ENCODE measurements at regions not wholly inside any gene's neighbourhood (a gene's known extent, or its start where the extent isn't known, plus 50 kb on each side); places are given as distances from the start of the nearest gene placed in this dataset.

DNA sequence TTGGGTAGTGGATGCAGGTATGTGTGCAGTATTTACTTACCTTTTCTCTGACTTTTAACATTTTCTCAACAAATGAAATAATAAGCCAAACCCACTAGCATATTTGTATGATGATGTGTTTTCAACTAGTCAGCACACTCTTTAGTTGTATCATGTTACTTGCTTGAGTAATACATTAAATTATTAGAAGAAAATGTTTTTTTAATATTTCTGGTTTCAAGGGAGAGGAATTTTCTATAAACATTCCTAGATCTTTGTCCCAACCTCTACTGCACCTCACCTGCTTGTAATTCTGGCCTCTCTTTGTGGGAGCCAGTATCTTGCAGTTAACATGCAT lies 161.8 kb upstream of the CBLB start:
- Histone ChIP-seq H3K9me3 (ENCODE audit: control insufficient read depth, insufficient read depth, low read length) (no peaks in the 10 kb centered on the region), H3K4me3 (ENCODE audit: low read depth, low read length) (no peak overlapping the region), H3K27me3 (ENCODE audit: control insufficient read depth, insufficient read depth, low read length) (no peaks in the 10 kb centered on the region), H3K27ac (ENCODE audit: low read depth, low read length) (no peak overlapping the region)
- ChIA-PET CTCF (no interaction called here), POLR2A (no interaction called here)
- no peak for DNase-seq (ENCODE audit: low read depth, low spot score)
- TF ChIP-seq, protein P1, sequence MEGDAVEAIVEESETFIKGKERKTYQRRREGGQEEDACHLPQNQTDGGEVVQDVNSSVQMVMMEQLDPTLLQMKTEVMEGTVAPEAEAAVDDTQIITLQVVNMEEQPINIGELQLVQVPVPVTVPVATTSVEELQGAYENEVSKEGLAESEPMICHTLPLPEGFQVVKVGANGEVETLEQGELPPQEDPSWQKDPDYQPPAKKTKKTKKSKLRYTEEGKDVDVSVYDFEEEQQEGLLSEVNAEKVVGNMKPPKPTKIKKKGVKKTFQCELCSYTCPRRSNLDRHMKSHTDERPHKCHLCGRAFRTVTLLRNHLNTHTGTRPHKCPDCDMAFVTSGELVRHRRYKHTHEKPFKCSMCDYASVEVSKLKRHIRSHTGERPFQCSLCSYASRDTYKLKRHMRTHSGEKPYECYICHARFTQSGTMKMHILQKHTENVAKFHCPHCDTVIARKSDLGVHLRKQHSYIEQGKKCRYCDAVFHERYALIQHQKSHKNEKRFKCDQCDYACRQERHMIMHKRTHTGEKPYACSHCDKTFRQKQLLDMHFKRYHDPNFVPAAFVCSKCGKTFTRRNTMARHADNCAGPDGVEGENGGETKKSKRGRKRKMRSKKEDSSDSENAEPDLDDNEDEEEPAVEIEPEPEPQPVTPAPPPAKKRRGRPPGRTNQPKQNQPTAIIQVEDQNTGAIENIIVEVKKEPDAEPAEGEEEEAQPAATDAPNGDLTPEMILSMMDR (IDR thresholded peaks at IDR 0.05; ENCODE audit: low read depth, low read length): no peak

GRCh38 chr3:106032479-106032878 lies 163.7 kb upstream of the CBLB start:
- no peak overlapping the region for H3K27ac ChIP-seq (ENCODE audit: low read depth, low read length)
- POLR2A ChIA-PET: no interaction called here
- CTCF ChIA-PET: no interaction called here
- no peak overlapping the region for H3K4me3 ChIP-seq (ENCODE audit: low read depth, low read length)
- no peak for DNase-seq (ENCODE audit: low read depth, low spot score)
- H3K9me3 ChIP-seq (ENCODE audit: control insufficient read depth, insufficient read depth, low read length): no peaks in the 10 kb centered on the region
- TF ChIP-seq, protein P1 (IDR thresholded peaks at IDR 0.05; ENCODE audit: low read depth, low read length): no peak
- no peaks in the 10 kb centered on the region for H3K27me3 ChIP-seq (ENCODE audit: control insufficient read depth, insufficient read depth, low read length)

- Histone ChIP-seq H3K27me3 (ENCODE audit: control insufficient read depth, insufficient read depth, low read length) (no peaks in the 10 kb centered on the region), H3K4me3 (ENCODE audit: low read depth, low read length) (no peak overlapping the region), H3K9me3 (ENCODE audit: control insufficient read depth, insufficient read depth, low read length) (no peaks in the 10 kb centered on the region), H3K27ac (ENCODE audit: low read depth, low read length) (no peak overlapping the region)
- ChIA-PET POLR2A (no interaction called here), CTCF (no interaction called here)
- DNase-seq (ENCODE audit: low read depth, low spot score): no peak
- TF ChIP-seq, protein P1 (IDR thresholded peaks at IDR 0.05; ENCODE audit: low read depth, low read length): no peak
These were observed 164.8 kb upstream of the CBLB start for GRCh38 chr3:106033654-106034053.

DNA sequence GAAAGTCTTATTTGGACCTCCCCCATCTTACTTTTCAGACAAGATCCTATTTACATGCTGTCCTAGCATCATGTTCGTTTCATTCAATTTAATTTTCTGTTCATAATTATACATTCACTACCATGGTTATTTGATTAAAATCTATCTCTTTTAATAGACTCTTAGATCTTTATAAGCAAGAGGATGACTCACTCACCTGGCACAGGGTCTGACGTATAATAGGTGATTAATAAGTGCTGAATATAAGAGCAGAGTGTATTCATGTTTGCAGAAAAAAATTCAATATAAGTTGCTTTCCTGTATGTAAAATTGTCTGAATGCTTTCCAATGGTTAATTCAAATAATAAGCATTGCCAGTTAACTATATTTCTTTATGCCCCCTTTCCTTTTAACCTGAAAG lies 165.5 kb upstream of the CBLB start:
- no peaks in the 10 kb centered on the region for H3K9me3 ChIP-seq (ENCODE audit: control insufficient read depth, insufficient read depth, low read length)

GRCh38 chr3:106035619-106036018 lies 166.8 kb upstream of the CBLB start:
- POLR2A ChIA-PET: no interaction called here

More for the DNA sequence above, 165.5 kb upstream of the CBLB start:
- TF ChIP-seq, protein P1 (IDR thresholded peaks at IDR 0.05; ENCODE audit: low read depth, low read length): no peak
- Histone ChIP-seq H3K27ac (ENCODE audit: low read depth, low read length) (no peak overlapping the region), H3K27me3 (ENCODE audit: control insufficient read depth, insufficient read depth, low read length) (no peaks in the 10 kb centered on the region), H3K4me3 (ENCODE audit: low read depth, low read length) (no peak overlapping the region)
- CTCF ChIA-PET: no interaction called here
- POLR2A ChIA-PET: no interaction called here
- no peak for DNase-seq (ENCODE audit: low read depth, low spot score)

More at GRCh38 chr3:106035619-106036018, 166.8 kb upstream of the CBLB start:
- no peak for DNase-seq (ENCODE audit: low read depth, low spot score)
- Histone ChIP-seq H3K27me3 (ENCODE audit: control insufficient read depth, insufficient read depth, low read length) (no peaks in the 10 kb centered on the region), H3K4me3 (ENCODE audit: low read depth, low read length) (no peak overlapping the region), H3K9me3 (ENCODE audit: control insufficient read depth, insufficient read depth, low read length) (no peaks in the 10 kb centered on the region), H3K27ac (ENCODE audit: low read depth, low read length) (no peak overlapping the region)
- TF ChIP-seq, protein P1 (IDR thresholded peaks at IDR 0.05; ENCODE audit: low read depth, low read length): no peak
- CTCF ChIA-PET: no interaction called here
